ENCODE measurements at regions not wholly inside any gene's neighbourhood (a gene's known extent, or its start where the extent isn't known, plus 50 kb on each side); places are given as distances from the start of the nearest gene placed in this dataset.

DNA sequence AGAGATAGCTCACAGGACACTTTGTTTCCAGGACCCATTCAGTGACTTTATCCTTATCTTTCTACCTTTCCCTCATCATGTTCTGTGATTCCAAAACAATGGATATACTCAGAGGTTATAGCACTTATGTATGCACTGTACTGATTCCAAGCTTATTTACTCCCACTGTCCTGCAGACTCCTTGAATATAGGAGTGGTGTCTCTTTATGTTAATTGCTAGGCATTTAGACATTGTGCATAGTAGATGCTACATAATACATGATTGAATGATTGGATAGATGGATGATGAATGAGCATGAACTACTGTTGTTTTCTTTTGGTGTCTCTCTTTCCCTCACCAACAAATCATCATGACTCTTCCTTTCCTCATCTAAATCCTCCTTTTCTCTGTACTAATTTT, 279.1 kb upstream of the RAG2 start:
- no peak overlapping the region for H3K27ac ChIP-seq
- H3K4me3 ChIP-seq (ENCODE audit: low read depth, low read length), result no peak overlapping the region
- TF ChIP-seq, protein P1, sequence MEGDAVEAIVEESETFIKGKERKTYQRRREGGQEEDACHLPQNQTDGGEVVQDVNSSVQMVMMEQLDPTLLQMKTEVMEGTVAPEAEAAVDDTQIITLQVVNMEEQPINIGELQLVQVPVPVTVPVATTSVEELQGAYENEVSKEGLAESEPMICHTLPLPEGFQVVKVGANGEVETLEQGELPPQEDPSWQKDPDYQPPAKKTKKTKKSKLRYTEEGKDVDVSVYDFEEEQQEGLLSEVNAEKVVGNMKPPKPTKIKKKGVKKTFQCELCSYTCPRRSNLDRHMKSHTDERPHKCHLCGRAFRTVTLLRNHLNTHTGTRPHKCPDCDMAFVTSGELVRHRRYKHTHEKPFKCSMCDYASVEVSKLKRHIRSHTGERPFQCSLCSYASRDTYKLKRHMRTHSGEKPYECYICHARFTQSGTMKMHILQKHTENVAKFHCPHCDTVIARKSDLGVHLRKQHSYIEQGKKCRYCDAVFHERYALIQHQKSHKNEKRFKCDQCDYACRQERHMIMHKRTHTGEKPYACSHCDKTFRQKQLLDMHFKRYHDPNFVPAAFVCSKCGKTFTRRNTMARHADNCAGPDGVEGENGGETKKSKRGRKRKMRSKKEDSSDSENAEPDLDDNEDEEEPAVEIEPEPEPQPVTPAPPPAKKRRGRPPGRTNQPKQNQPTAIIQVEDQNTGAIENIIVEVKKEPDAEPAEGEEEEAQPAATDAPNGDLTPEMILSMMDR (IDR thresholded peaks at IDR 0.05; ENCODE audit: low read depth, low read length), result no peak
- H3K27me3 ChIP-seq (ENCODE audit: insufficient read depth, low read depth, severe bottlenecking), result no peaks in the 10 kb centered on the region
- H3K36me3 ChIP-seq, result no peaks in the 10 kb centered on the region
- DNase-seq, result no peak
- no peaks in the 10 kb centered on the region for H3K9me3 ChIP-seq (ENCODE audit: severe bottlenecking)

DNA sequence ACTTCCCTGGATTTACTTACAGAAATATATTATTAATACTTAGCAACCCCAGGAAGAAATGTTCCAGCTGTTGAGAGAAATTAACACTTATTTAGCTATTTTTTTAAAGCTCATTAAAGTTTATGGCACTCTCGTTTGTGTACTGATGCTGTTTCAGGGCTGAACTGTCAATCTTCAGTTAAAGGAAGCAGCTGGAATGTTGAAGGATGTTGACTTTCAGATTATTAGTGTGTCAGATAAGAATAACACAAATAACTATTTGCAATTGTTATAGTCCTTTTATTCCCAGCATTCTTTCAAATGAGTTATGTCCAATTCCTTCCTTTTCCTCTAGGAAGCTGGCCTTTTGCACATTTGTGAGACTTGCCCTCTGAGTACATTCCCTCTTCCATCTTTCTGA, 278.2 kb upstream of the RAG2 start:
- Histone ChIP-seq H3K9me3 (ENCODE audit: severe bottlenecking) (no peaks in the 10 kb centered on the region), H3K4me3 (ENCODE audit: low read depth, low read length) (no peak overlapping the region), H3K27me3 (ENCODE audit: insufficient read depth, low read depth, severe bottlenecking) (no peaks in the 10 kb centered on the region), H3K36me3 (no peaks in the 10 kb centered on the region), H3K27ac (no peak overlapping the region)
- DNase-seq, result no peak
- TF ChIP-seq, protein P1 (IDR thresholded peaks at IDR 0.05; ENCODE audit: low read depth, low read length), result no peak

DNA sequence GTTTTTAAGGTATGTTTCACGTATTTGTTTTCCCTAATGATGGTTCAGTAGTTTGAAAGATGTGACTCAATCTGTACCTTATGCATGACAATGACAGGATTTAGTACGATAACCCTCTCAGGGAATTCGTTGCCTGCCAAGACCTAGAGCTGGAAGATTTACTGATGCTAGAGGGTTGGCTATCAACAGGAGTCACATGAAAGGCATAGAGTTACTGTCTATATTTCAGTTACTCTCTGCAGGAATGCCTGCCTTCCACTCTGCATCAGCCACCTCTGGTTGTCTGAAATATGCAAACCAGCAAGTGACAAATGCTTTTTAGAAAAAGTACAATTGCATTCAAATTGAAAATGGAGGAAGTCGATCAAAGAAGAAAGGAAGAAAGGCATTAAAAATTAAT, 276.3 kb upstream of the RAG2 start:
- no peaks in the 10 kb centered on the region for H3K36me3 ChIP-seq
- DNase-seq, result no peak
- no peaks in the 10 kb centered on the region for H3K9me3 ChIP-seq (ENCODE audit: severe bottlenecking)
- H3K4me3 ChIP-seq (ENCODE audit: low read depth, low read length), result no peak overlapping the region
- H3K27ac ChIP-seq, result no peak overlapping the region
- H3K27me3 ChIP-seq (ENCODE audit: insufficient read depth, low read depth, severe bottlenecking), result no peaks in the 10 kb centered on the region
- TF ChIP-seq, protein P1 (IDR thresholded peaks at IDR 0.05; ENCODE audit: low read depth, low read length), result no peak

DNA sequence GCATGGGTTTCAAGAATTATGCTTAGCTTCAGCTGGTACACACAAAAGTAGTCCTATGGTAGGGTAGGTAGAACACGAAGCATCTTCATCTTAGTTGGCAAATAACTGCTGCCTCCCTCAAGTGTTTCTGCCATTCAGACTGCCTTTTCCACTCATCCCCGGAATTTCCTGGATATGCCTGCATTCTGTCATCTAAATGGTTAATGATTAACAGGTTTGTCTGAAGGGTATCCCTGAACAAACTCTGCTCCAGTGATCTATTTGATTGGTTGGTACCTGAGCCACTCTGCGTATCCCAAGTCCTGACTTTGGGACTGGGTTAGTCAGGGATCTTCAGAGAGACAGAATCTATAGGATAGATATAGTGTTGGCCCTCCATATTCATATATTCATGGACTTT, 272.3 kb upstream of the RAG2 start:
- DNase-seq, result no peak
- TF ChIP-seq, protein P1 (IDR thresholded peaks at IDR 0.05; ENCODE audit: low read depth, low read length), result no peak
- Histone ChIP-seq H3K4me3 (ENCODE audit: low read depth, low read length) (no peak overlapping the region), H3K27ac (no peak overlapping the region), H3K9me3 (ENCODE audit: severe bottlenecking) (no peaks in the 10 kb centered on the region), H3K27me3 (ENCODE audit: insufficient read depth, low read depth, severe bottlenecking) (no peaks in the 10 kb centered on the region), H3K36me3 (no peaks in the 10 kb centered on the region)

DNA sequence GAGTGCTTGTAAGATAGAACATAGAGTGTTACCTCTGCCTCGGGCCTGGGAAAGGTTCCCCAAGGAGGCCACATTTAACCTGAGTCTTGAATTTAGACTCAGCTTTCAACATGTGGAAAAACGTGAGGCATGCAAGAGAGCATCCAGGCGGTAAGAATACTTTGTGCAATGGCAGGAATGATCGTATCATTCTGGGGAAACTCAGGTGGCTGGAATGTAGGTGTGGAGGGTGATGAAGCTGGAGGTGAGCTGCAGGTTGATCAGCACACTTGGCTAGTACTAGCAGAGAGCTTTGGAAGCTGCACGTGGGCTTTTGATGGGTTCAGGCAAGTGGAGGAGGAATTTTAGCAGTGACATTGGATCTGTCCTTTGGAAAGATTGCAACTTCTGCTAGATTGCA, 270.3 kb upstream of the RAG2 start:
- TF ChIP-seq, protein P1 (IDR thresholded peaks at IDR 0.05; ENCODE audit: low read depth, low read length), result no peak
- Histone ChIP-seq H3K4me3 (ENCODE audit: low read depth, low read length) (no peak overlapping the region), H3K27ac (no peak overlapping the region), H3K36me3 (no peaks in the 10 kb centered on the region), H3K9me3 (ENCODE audit: severe bottlenecking) (no peaks in the 10 kb centered on the region), H3K27me3 (ENCODE audit: insufficient read depth, low read depth, severe bottlenecking) (no peaks in the 10 kb centered on the region)
- no peak for DNase-seq

DNA sequence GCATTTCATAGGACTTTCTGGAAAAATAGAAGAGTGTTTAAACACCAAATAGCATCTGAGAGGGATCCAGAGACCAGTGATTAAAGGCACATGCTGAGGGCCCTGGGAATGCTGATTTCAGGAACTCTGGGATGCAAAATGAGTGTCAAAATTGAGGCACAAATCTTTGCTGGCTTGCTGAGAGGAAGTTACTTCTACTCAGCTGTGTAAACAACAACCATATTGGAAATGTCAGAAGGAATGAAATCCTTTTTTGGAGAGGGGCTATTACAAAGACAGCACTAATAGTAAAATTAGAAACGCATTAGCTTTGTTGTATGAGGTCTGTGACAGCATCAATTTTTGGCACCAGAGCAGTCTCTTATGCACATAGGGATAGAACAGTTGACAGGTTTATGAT, 267.8 kb upstream of the RAG2 start:
- Histone ChIP-seq H3K36me3 (no peaks in the 10 kb centered on the region), H3K27ac (no peak overlapping the region), H3K4me3 (ENCODE audit: low read depth, low read length) (no peak overlapping the region), H3K9me3 (ENCODE audit: severe bottlenecking) (no peaks in the 10 kb centered on the region), H3K27me3 (ENCODE audit: insufficient read depth, low read depth, severe bottlenecking) (no peaks in the 10 kb centered on the region)
- DNase-seq, result no peak
- TF ChIP-seq, protein P1 (IDR thresholded peaks at IDR 0.05; ENCODE audit: low read depth, low read length), result no peak
